Adipocyte (in vitro differentiated cells): ENCODE measurements at regions not wholly inside any gene's neighbourhood (a gene's known extent, or its start where the extent isn't known, plus 50 kb on each side); places are given as distances from the start of the nearest gene placed in this dataset.
"Not testable (repeated sequence)": the region's sequence is repeated elsewhere in the genome, so short reads cannot be mapped to it uniquely, and the experiment has no call there.

Experiments
- DNase-seq: peaks from one replicate; pipeline ENCODE4 v3.0.0-alpha.2; 2015; ENCODE audit warnings: low read depth
- H3K27me3 ChIP-seq: replicated peaks from 2 replicates; pipeline ENCODE4 v1.7.0; 2013; ENCODE audit warnings: mild to moderate bottlenecking, low read length, moderate library complexity; ENCODE audit not compliant: control insufficient read depth, insufficient read depth
- H3K36me3 ChIP-seq: 2 replicates; pipeline ENCODE4 v1.7.0; 2013; ENCODE audit warnings: low read length, mild to moderate bottlenecking, moderate library complexity; ENCODE audit not compliant: control insufficient read depth, insufficient read depth, severe bottlenecking
- H3K4me1 ChIP-seq: 2 replicates; pipeline ENCODE4 v1.7.0; 2013; ENCODE audit warnings: mild to moderate bottlenecking, low read length, moderate library complexity; ENCODE audit not compliant: control insufficient read depth, insufficient read depth
- H3K4me3 ChIP-seq: 2 replicates; pipeline ENCODE4 v1.7.0; 2013; ENCODE audit warnings: mild to moderate bottlenecking, low read length, moderate library complexity
- H3K9ac ChIP-seq: 2 replicates; pipeline ENCODE4 v1.7.0; 2013; ENCODE audit warnings: mild to moderate bottlenecking, low read length, moderate library complexity
- H3K9me3 ChIP-seq: 2 replicates; pipeline ENCODE4 v1.7.0; 2013; ENCODE audit warnings: mild to moderate bottlenecking, low read length, moderate library complexity; ENCODE audit not compliant: control insufficient read depth

GRCh38 chrX:56932653-56933339 lies 62.5 kb downstream of the SPIN3 start:
- H3K36me3 ChIP-seq = no peaks in the 10 kb centered on the region
- H3K9ac ChIP-seq = no peak overlapping the region
- H3K4me3 ChIP-seq = no peak overlapping the region
- H3K4me1 ChIP-seq = no peaks in the 10 kb centered on the region
- no peaks in the 10 kb centered on the region for H3K27me3 ChIP-seq
- H3K9me3 ChIP-seq = peaks cover 37% of the 10 kb centered on the region
- DNase-seq = no peak

DNA sequence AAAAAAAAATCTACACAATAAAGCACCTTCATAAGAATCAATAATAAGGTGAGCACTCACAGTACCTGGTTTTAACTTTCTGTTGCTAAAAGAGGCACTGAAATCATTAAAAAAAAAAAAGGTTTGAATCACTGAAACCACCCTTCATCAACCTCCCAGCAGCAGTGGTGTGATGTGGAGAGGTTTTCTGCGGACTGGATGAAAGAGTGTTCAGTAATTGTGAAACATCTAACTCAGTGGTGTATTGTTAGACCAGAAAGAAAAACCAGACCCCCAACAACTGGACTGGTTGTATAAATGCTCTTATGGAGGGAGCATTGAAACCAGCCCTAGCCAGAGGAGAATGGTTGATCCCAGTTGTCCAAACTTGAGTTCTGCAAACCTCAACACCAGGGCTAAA lies 63.2 kb downstream of the SPIN3 start:
- no peak overlapping the region for H3K9ac ChIP-seq

GRCh38 chrX:56928546-56928945 lies 66.8 kb downstream of the SPIN3 start:
- no peak overlapping the region for H3K4me3 ChIP-seq
- H3K9ac ChIP-seq = no peak overlapping the region
- peaks cover 31% of the 10 kb centered on the region for H3K9me3 ChIP-seq
- no peaks in the 10 kb centered on the region for H3K4me1 ChIP-seq
- H3K27me3 ChIP-seq = peaks cover 15% of the 10 kb centered on the region
- no peaks in the 10 kb centered on the region for H3K36me3 ChIP-seq
- DNase-seq = no peak

More for the DNA sequence above, 63.2 kb downstream of the SPIN3 start:
- Histone ChIP-seq H3K4me3 (no peak overlapping the region), H3K36me3 (no peaks in the 10 kb centered on the region), H3K27me3 (peaks cover 6% of the 10 kb centered on the region), H3K9me3 (peaks cover 37% of the 10 kb centered on the region), H3K4me1 (no peaks in the 10 kb centered on the region)
- DNase-seq = no peak

GRCh38 chrX:56920998-56921348 lies 74.4 kb downstream of the SPIN3 start:
- H3K9ac ChIP-seq, H3K27me3 ChIP-seq, DNase-seq, H3K4me3 ChIP-seq, H3K4me1 ChIP-seq, H3K36me3 ChIP-seq: not testable (repeated sequence)
- peaks cover 60% of the 10 kb centered on the region for H3K9me3 ChIP-seq

GRCh38 chrX:56920338-56920997 lies 74.9 kb downstream of the SPIN3 start:
- H3K27me3 ChIP-seq = peaks cover 5% of the 10 kb centered on the region
- H3K9me3 ChIP-seq = peaks cover 65% of the 10 kb centered on the region
- no peak overlapping the region for H3K4me3 ChIP-seq
- DNase-seq = no peak
- H3K36me3 ChIP-seq = no peaks in the 10 kb centered on the region
- H3K4me1 ChIP-seq = no peaks in the 10 kb centered on the region
- no peak overlapping the region for H3K9ac ChIP-seq

- Histone ChIP-seq H3K4me1 (no peaks in the 10 kb centered on the region), H3K27me3 (peaks cover 9% of the 10 kb centered on the region), H3K36me3 (no peaks in the 10 kb centered on the region), H3K9me3 (peaks cover 18% of the 10 kb centered on the region), H3K4me3 (no peak overlapping the region), H3K9ac (no peak overlapping the region)
- no peak for DNase-seq
These were observed 112.8 kb downstream of the SPIN3 start for GRCh38 chrX:56882581-56882980.
